HG02588 (cell line): ENCODE measurements at regions not wholly inside any gene's neighbourhood (a gene's known extent, or its start where the extent isn't known, plus 50 kb on each side); places are given as distances from the start of the nearest gene placed in this dataset.

Experiments used
- ATAC-seq: cut with Tn5 transposase; IDR thresholded peaks from one replicate; pipeline ENCODE4 v1.9.1; 2021; ENCODE audit warnings: mild to moderate bottlenecking, moderate library complexity; ENCODE audit not compliant: unreplicated experiment

- no peak for ATAC-seq
Measured at GRCh38 chr10:14468023-14468441, 137.3 kb upstream of the FRMD4A start.

- no peak for ATAC-seq
Measured at GRCh38 chr10:14466257-14466656, 135.5 kb upstream of the FRMD4A start.

- no peak for ATAC-seq
Measured at GRCh38 chr10:14460447-14460846, 129.7 kb upstream of the FRMD4A start.

GRCh38 chr10:14459665-14460064 is 128.9 kb upstream of the FRMD4A start:
- ATAC-seq, result no peak

- ATAC-seq, result no peak
Measured at GRCh38 chr10:14456870-14457266, 126.1 kb upstream of the FRMD4A start.

- no peak for ATAC-seq
Measured at GRCh38 chr10:14456218-14456869, 125.6 kb upstream of the FRMD4A start.

GRCh38 chr10:14454629-14455028 is 123.9 kb upstream of the FRMD4A start:
- no peak for ATAC-seq

GRCh38 chr10:14454206-14454605 is 123.5 kb upstream of the FRMD4A start:
- ATAC-seq, result no peak

- no peak for ATAC-seq
Measured at GRCh38 chr10:14453593-14453992, 122.9 kb upstream of the FRMD4A start.

GRCh38 chr10:14451341-14451740 is 120.6 kb upstream of the FRMD4A start:
- no peak for ATAC-seq

- no peak for ATAC-seq
Measured at GRCh38 chr10:14450041-14450491, 119.3 kb upstream of the FRMD4A start.

GRCh38 chr10:14449293-14449815 is 118.6 kb upstream of the FRMD4A start:
- no peak for ATAC-seq

- no peak for ATAC-seq
Measured at GRCh38 chr10:14448197-14448990, 117.7 kb upstream of the FRMD4A start.

GRCh38 chr10:14447094-14447839 is 116.5 kb upstream of the FRMD4A start:
- no peak for ATAC-seq

- ATAC-seq, result no peak
Measured at GRCh38 chr10:14439451-14440259, 108.9 kb upstream of the FRMD4A start.

GRCh38 chr10:14438576-14438975 is 107.9 kb upstream of the FRMD4A start:
- ATAC-seq, result no peak

- no peak for ATAC-seq
Measured at GRCh38 chr10:14438057-14438456, 107.3 kb upstream of the FRMD4A start.

- no peak for ATAC-seq
Measured at GRCh38 chr10:14435976-14436632, 105.4 kb upstream of the FRMD4A start.

- no peak for ATAC-seq
Measured at GRCh38 chr10:14433147-14433546, 102.4 kb upstream of the FRMD4A start.

GRCh38 chr10:14431868-14432267 is 101.1 kb upstream of the FRMD4A start:
- no peak for ATAC-seq
